Stomach (tissue), 4 donors: ENCODE measurements at regions not wholly inside any gene's neighbourhood (a gene's known extent, or its start where the extent isn't known, plus 50 kb on each side); places are given as distances from the start of the nearest gene placed in this dataset.

Experiments
- CTCF ChIP-seq, 7 experiments: fragments of 450-650 bp in 4 of 7; fragments of 200-600 bp in 3 of 7; sonication (generic) in 3 of 7; IDR thresholded peaks; one replicate each; pipeline ENCODE4 v1.5.1; 2016 to 2019; ENCODE audit warnings: antibody characterized with exemption in 7 of 7, control low read depth in 2 of 7, mild to moderate bottlenecking in 1 of 7
- POLR2A ChIP-seq, 4 donors: fragments of 450-650 bp; IDR thresholded peaks; one replicate each; pipeline ENCODE4 v1.6.1; 2016; ENCODE audit warnings: antibody characterized with exemption in 4 of 4, control low read depth in 2 of 4, mild to moderate bottlenecking in 1 of 4, moderate library complexity in 1 of 4
- POLR2AphosphoS5 ChIP-seq, 3 donors: sonication (generic); formaldehyde crosslinking; IDR thresholded peaks; one replicate each; pipeline ENCODE4 v1.6.1; 2016; ENCODE audit warnings: antibody characterized with exemption in 3 of 3

- TF ChIP-seq CTCF (IDR thresholded peaks at IDR 0.05) = no peak
- TF ChIP-seq POLR2AphosphoS5 (IDR thresholded peaks at IDR 0.05) = no peak
- TF ChIP-seq POLR2A (IDR thresholded peaks at IDR 0.05) = no peak
Observed at GRCh38 chr12:38480594-38480993, 164.0 kb downstream of the ALG10B start.
